Activated CD4-positive, alpha-beta T cell treated with anti-CD3 and anti-CD28 coated beads, Interleukin-2, amount 50 U/mL, for 1 hour (primary cell): ENCODE measurements at regions not wholly inside any gene's neighbourhood (a gene's known extent, or its start where the extent isn't known, plus 50 kb on each side); places are given as distances from the start of the nearest gene placed in this dataset.
A peak's percentile ranks its signal among the peaks of the same experiment; 100 is the strongest.
"Not testable (repeated sequence)": the region's sequence is repeated elsewhere in the genome, so short reads cannot be mapped to it uniquely, and the experiment has no call there.

Experiments used
- DNase-seq: peaks from one replicate; pipeline ENCODE4 v3.0.0-alpha.2; 2020

- not testable (repeated sequence) for DNase-seq
Measured at GRCh38 chr18:14460364-14460763, 83.0 kb downstream of the POTEC start.

GRCh38 chr18:14459826-14460225 lies 83.6 kb downstream of the POTEC start:
- not testable (repeated sequence) for DNase-seq

- DNase-seq, result peak; percentile 50
Measured at GRCh38 chr18:14458009-14458945, 85.1 kb downstream of the POTEC start.

- peak; percentile 17 for DNase-seq
Measured at GRCh38 chr18:14450637-14451009, 92.8 kb downstream of the POTEC start.

GRCh38 chr18:14449995-14450636 lies 93.3 kb downstream of the POTEC start:
- DNase-seq, result peak; percentile 24

GRCh38 chr18:14449062-14449461 lies 94.3 kb downstream of the POTEC start:
- not testable (repeated sequence) for DNase-seq

- DNase-seq, result not testable (repeated sequence)
Measured at GRCh38 chr18:14447715-14448114, 95.7 kb downstream of the POTEC start.

- DNase-seq, result not testable (repeated sequence)
Measured at GRCh38 chr18:14435460-14435859, 107.9 kb downstream of the POTEC start.

GRCh38 chr18:14432371-14432770 lies 111.0 kb downstream of the POTEC start:
- not testable (repeated sequence) for DNase-seq

- DNase-seq, result peak; percentile 45
Measured at GRCh38 chr18:14431031-14431521, 112.3 kb downstream of the POTEC start.

- peak; percentile 26 for DNase-seq
Measured at GRCh38 chr18:14415806-14416205, 127.6 kb downstream of the POTEC start.

GRCh38 chr18:14415399-14415798 lies 128.0 kb downstream of the POTEC start:
- DNase-seq, result not testable (repeated sequence)

- DNase-seq, result not testable (repeated sequence)
Measured at GRCh38 chr18:14395533-14395932, 147.9 kb downstream of the POTEC start.

GRCh38 chr18:14393563-14394103 lies 149.8 kb downstream of the POTEC start:
- DNase-seq, result not testable (repeated sequence)

GRCh38 chr18:14392604-14393003 lies 150.8 kb downstream of the POTEC start:
- not testable (repeated sequence) for DNase-seq

- not testable (repeated sequence) for DNase-seq
Measured at GRCh38 chr18:14384961-14385360, 158.4 kb downstream of the POTEC start.

GRCh38 chr18:14382666-14383065 lies 160.7 kb downstream of the POTEC start:
- DNase-seq, result not testable (repeated sequence)

- DNase-seq, result not testable (repeated sequence)
Measured at GRCh38 chr18:14379489-14379888, 163.9 kb downstream of the POTEC start.

GRCh38 chr18:14378376-14378775 lies 165.0 kb downstream of the POTEC start:
- not testable (repeated sequence) for DNase-seq

- not testable (repeated sequence) for DNase-seq
Measured at GRCh38 chr18:14361346-14361745, 182.1 kb downstream of the POTEC start.

- not testable (repeated sequence) for DNase-seq
Measured at GRCh38 chr18:14357553-14358297, 185.7 kb downstream of the POTEC start.

GRCh38 chr18:14342170-14342569 lies 201.2 kb downstream of the POTEC start:
- DNase-seq, result not testable (repeated sequence)

- not testable (repeated sequence) for DNase-seq
Measured at GRCh38 chr18:14336017-14336416, 203.8 kb upstream of the ZNF519 start.
